ENCODE measurements at regions not wholly inside any gene's neighbourhood (a gene's known extent, or its start where the extent isn't known, plus 50 kb on each side); places are given as distances from the start of the nearest gene placed in this dataset.

GRCh38 chr17:14902803-14903202, 362.3 kb downstream of the PMP22 start:
- no peak for TF ChIP-seq TCF12 (IDR thresholded peaks at IDR 0.05; ENCODE audit: low read depth)
- TF ChIP-seq CEBPB (IDR thresholded peaks at IDR 0.05), result no peak
- TF ChIP-seq TEAD4 (IDR thresholded peaks at IDR 0.05), result no peak
- no peak for TF ChIP-seq EP300 (IDR thresholded peaks at IDR 0.05; ENCODE audit: borderline replicate concordance)
- no peak for TF ChIP-seq RAD21 (IDR thresholded peaks at IDR 0.05; ENCODE audit: low read depth)

Measured in Ishikawa (cell line).